OCI-LY7 (cell line): ENCODE measurements at regions not wholly inside any gene's neighbourhood (a gene's known extent, or its start where the extent isn't known, plus 50 kb on each side); places are given as distances from the start of the nearest gene placed in this dataset.

Source experiments
- BruUV-seq: library from RNA; stranded (reverse); fragments of 400-500 nt; replicated peaks from 2 replicates; lab custom pipeline; 2021; lab: Mats Ljungman, UMichigan
- CTCF ChIA-PET: fragments of 300-600 bp; sonication (Branson Sonifier 250); formaldehyde crosslinking; loops from one replicate; lab custom pipeline; 2022; ENCODE audit warnings: antibody characterized with exemption; ENCODE audit not compliant: unreplicated experiment; lab: Charles Lee
- POLR2A ChIA-PET: fragments of 300-600 bp; sonication (Branson Sonifier 250); formaldehyde crosslinking; loops from one replicate; lab custom pipeline; 2022; ENCODE audit warnings: antibody characterized with exemption; lab: Charles Lee
- DNase-seq: peaks from one replicate; pipeline ENCODE4 v3.0.0-alpha.2; 2015; ENCODE audit warnings: low spot score
- H2AFZ ChIP-seq: fragments of 200-600 bp; sonication (generic), shearing (Covaris generic); 2 replicates; pipeline ENCODE4 v1.6.1; 2014; ENCODE audit warnings: mild to moderate bottlenecking, antibody characterized with exemption, low read length, moderate library complexity
- H3K27ac ChIP-seq: fragments of 200-600 bp; sonication (generic); 2 replicates; pipeline ENCODE4 v1.5.1; 2014; ENCODE audit warnings: mixed run types, low read depth, mild to moderate bottlenecking, moderate library complexity, low read length, inconsistent platforms; ENCODE audit not compliant: poor library complexity, severe bottlenecking
- H3K36me3 ChIP-seq: fragments of 200-600 bp; sonication (generic); 2 replicates; pipeline ENCODE4 v1.6.1; 2014; ENCODE audit warnings: mild to moderate bottlenecking, antibody characterized with exemption, low read length, moderate library complexity, mixed read lengths; ENCODE audit not compliant: insufficient read depth
- H3K4me1 ChIP-seq: fragments of 200-600 bp; sonication (generic); 2 replicates; pipeline ENCODE4 v1.5.1; 2014; ENCODE audit warnings: mild to moderate bottlenecking, low read length; ENCODE audit not compliant: insufficient read depth, poor library complexity, severe bottlenecking
- H3K4me2 ChIP-seq: fragments of 200-600 bp; sonication (generic); 2 replicates; pipeline ENCODE4 v1.6.1; 2014; ENCODE audit warnings: mild to moderate bottlenecking, low read length
- H3K4me3 ChIP-seq: fragments of 200-600 bp; sonication (generic); 2 replicates; pipeline ENCODE4 v1.5.1; 2014; ENCODE audit warnings: mild to moderate bottlenecking, low read depth, low read length; ENCODE audit not compliant: poor library complexity, severe bottlenecking
- H3K79me2 ChIP-seq: fragments of 200-600 bp; sonication (generic); 2 replicates; pipeline ENCODE4 v1.6.1; 2016; ENCODE audit warnings: low read depth, mild to moderate bottlenecking, low read length, moderate library complexity, mixed read lengths; ENCODE audit not compliant: insufficient read depth
- H3K9me2 ChIP-seq: fragments of 200-600 bp; sonication (generic); 2 replicates; pipeline ENCODE4 v1.6.1; 2016; ENCODE audit warnings: mild to moderate bottlenecking, low read length, mixed read lengths; ENCODE audit not compliant: insufficient read depth
- H3K9me3 ChIP-seq: fragments of 200-600 bp; sonication (generic); 2 replicates; pipeline ENCODE4 v1.6.1; 2014; ENCODE audit warnings: mild to moderate bottlenecking, mixed run types, low read length, mixed read lengths
- H4K20me1 ChIP-seq: fragments of 200-600 bp; sonication (generic); 2 replicates; pipeline ENCODE4 v1.6.1; 2014; ENCODE audit warnings: mild to moderate bottlenecking, antibody characterized with exemption, low read length, moderate library complexity, mixed read lengths; ENCODE audit not compliant: insufficient read depth
- CTCF ChIP-seq: fragments of 200-600 bp; sonication (generic); conservative IDR thresholded peaks from 2 replicates; pipeline ENCODE4 v1.5.1; 2014; ENCODE audit warnings: mild to moderate bottlenecking, antibody characterized with exemption, low read length, moderate library complexity, mixed read lengths
- EZH2phosphoT487 ChIP-seq: fragments of 200-600 bp; sonication (generic); IDR thresholded peaks from 2 replicates; pipeline ENCODE4 v1.6.1; 2018; ENCODE audit warnings: low read depth, borderline replicate concordance, mild to moderate bottlenecking, mixed run types, antibody characterized with exemption, low read length, moderate library complexity, mixed read lengths
- intact Hi-C: fragments of 100-400 bp; cut with micrococcal nuclease; formaldehyde crosslinking; loops from one replicate; pipeline ENCODE4 v1.10.0; 2022; ENCODE audit not compliant: unreplicated experiment

GRCh38 chr3:73746623-73747022 lies 121.9 kb upstream of the PDZRN3 start:
- H4K20me1 ChIP-seq, result no peaks in the 10 kb centered on the region
- POLR2A ChIA-PET, result no interaction called here
- no peak overlapping the region for H3K27ac ChIP-seq
- no peak for TF ChIP-seq EZH2phosphoT487
- no peak for TF ChIP-seq CTCF
- intact Hi-C loops, result no loop called here
- no peaks in the 10 kb centered on the region for H3K9me3 ChIP-seq
- H3K36me3 ChIP-seq, result no peaks in the 10 kb centered on the region
- no peak overlapping the region for H3K4me2 ChIP-seq
- CTCF ChIA-PET, result no interaction called here
- H3K4me3 ChIP-seq, result no peak overlapping the region
- no peak overlapping the region for H2AFZ ChIP-seq
- no peaks in the 10 kb centered on the region for H3K4me1 ChIP-seq
- H3K9me2 ChIP-seq, result no peaks in the 10 kb centered on the region
- no peaks in the 10 kb centered on the region for H3K79me2 ChIP-seq
- no peak for DNase-seq
- no TSS peak for BruUV-seq

- no peaks in the 10 kb centered on the region for H3K9me3 ChIP-seq
- intact Hi-C loops, result no loop called here
- H3K4me1 ChIP-seq, result no peaks in the 10 kb centered on the region
- no peak for TF ChIP-seq CTCF
- no peak for TF ChIP-seq EZH2phosphoT487
- no peaks in the 10 kb centered on the region for H3K9me2 ChIP-seq
- no peak for DNase-seq
- H3K4me2 ChIP-seq, result no peak overlapping the region
- POLR2A ChIA-PET, result no interaction called here
- no peak overlapping the region for H3K4me3 ChIP-seq
- BruUV-seq, result no TSS peak
- no peaks in the 10 kb centered on the region for H3K79me2 ChIP-seq
- H4K20me1 ChIP-seq, result no peaks in the 10 kb centered on the region
- no peak overlapping the region for H2AFZ ChIP-seq
- CTCF ChIA-PET, result no interaction called here
- H3K27ac ChIP-seq, result no peak overlapping the region
- no peaks in the 10 kb centered on the region for H3K36me3 ChIP-seq
These were observed 120.9 kb upstream of the PDZRN3 start for GRCh38 chr3:73745526-73746191.

- no peaks in the 10 kb centered on the region for H3K36me3 ChIP-seq
- H3K9me3 ChIP-seq, result no peaks in the 10 kb centered on the region
- intact Hi-C loops, result no loop called here
- no peaks in the 10 kb centered on the region for H3K9me2 ChIP-seq
- no peaks in the 10 kb centered on the region for H4K20me1 ChIP-seq
- BruUV-seq, result no TSS peak
- no peak for DNase-seq
- CTCF ChIA-PET, result no interaction called here
- H3K4me3 ChIP-seq, result no peak overlapping the region
- H3K4me1 ChIP-seq, result no peaks in the 10 kb centered on the region
- no peak overlapping the region for H3K27ac ChIP-seq
- H2AFZ ChIP-seq, result no peak overlapping the region
- no peaks in the 10 kb centered on the region for H3K79me2 ChIP-seq
- H3K4me2 ChIP-seq, result no peak overlapping the region
- POLR2A ChIA-PET, result interaction anchor here (0.7 to 0.8 kb wide), 2 partner anchors 11 to 87 kb away, joined by 3 read pairs; no protein-coding TSS in a partner anchor
- TF ChIP-seq CTCF (no peak), EZH2phosphoT487 (no peak)
These were observed 118.8 kb upstream of the PDZRN3 start for GRCh38 chr3:73743551-73743950.
